Liver (tissue), 3 donors: ENCODE measurements at regions not wholly inside any gene's neighbourhood (a gene's known extent, or its start where the extent isn't known, plus 50 kb on each side); places are given as distances from the start of the nearest gene placed in this dataset.

Experiments used
- ATF3 ChIP-seq: IDR thresholded peaks from 2 replicates; pipeline ENCODE4 v1.6.1; 2016; ENCODE audit warnings: antibody characterized with exemption
- CTCF ChIP-seq: fragments of 150-350 bp; IDR thresholded peaks from 2 replicates; pipeline ENCODE4 v1.5.1; 2017; ENCODE audit warnings: improper control_type of control experiment, low read depth, low read length; ENCODE audit not compliant: missing input control
- EGR1 ChIP-seq, 2 donors: IDR thresholded peaks; 2 replicates each; pipeline ENCODE4 v1.6.1; 2016 to 2018; ENCODE audit warnings: antibody characterized with exemption in 2 of 2, low read depth in 2 of 2
- GABPA ChIP-seq, 2 donors: IDR thresholded peaks in 1 of 2; conservative IDR thresholded peaks in 1 of 2; 2 replicates each; pipeline ENCODE4 v1.6.1; 2016; ENCODE audit warnings: antibody characterized with exemption in 2 of 2, mild to moderate bottlenecking in 1 of 2, moderate library complexity in 1 of 2
- HNF4G ChIP-seq: IDR thresholded peaks from 2 replicates; pipeline ENCODE4 v1.6.1; 2016; ENCODE audit warnings: antibody characterized with exemption
- JUND ChIP-seq, 2 donors: IDR thresholded peaks; 2 replicates each; pipeline ENCODE4 v1.6.1; 2016; ENCODE audit warnings: antibody characterized with exemption in 2 of 2
- MAX ChIP-seq: IDR thresholded peaks from 2 replicates; pipeline ENCODE4 v1.6.1; 2016; ENCODE audit warnings: antibody characterized with exemption
- NR2F2 ChIP-seq: IDR thresholded peaks from 2 replicates; pipeline ENCODE4 v1.6.1; 2016; ENCODE audit warnings: antibody characterized with exemption
- RAD21 ChIP-seq, 2 donors: IDR thresholded peaks; 2 replicates each; pipeline ENCODE4 v1.6.1; 2016; ENCODE audit warnings: antibody characterized with exemption in 2 of 2, mild to moderate bottlenecking in 2 of 2
- REST ChIP-seq: IDR thresholded peaks from 2 replicates; pipeline ENCODE4 v1.6.1; 2016; ENCODE audit warnings: antibody characterized with exemption, mild to moderate bottlenecking
- TAF1 ChIP-seq: conservative IDR thresholded peaks from 2 replicates; pipeline ENCODE4 v1.6.1; 2016; ENCODE audit warnings: antibody characterized with exemption, mild to moderate bottlenecking
- YY1 ChIP-seq: IDR thresholded peaks from 2 replicates; pipeline ENCODE4 v1.6.1; 2016; ENCODE audit warnings: antibody characterized with exemption, mild to moderate bottlenecking
- ZBTB33 ChIP-seq: IDR thresholded peaks from 2 replicates; pipeline ENCODE4 v1.6.1; 2016; ENCODE audit warnings: antibody characterized with exemption
- donor health status: healthy.
- donor health status: healthy.

GRCh38 chr11:11788063-11788710, 53.6 kb upstream of the USP47 start:
- TF ChIP-seq CTCF (no peak), MAX (no peak), GABPA (IDR thresholded peaks at IDR 0.05 in 1 of 2, conservative IDR thresholded peaks at IDR 0.05 in 1 of 2) (no peak), YY1 (no peak), ZBTB33 (no peak), HNF4G (no peak), RAD21 (IDR thresholded peaks at IDR 0.05) (no peak), EGR1 (IDR thresholded peaks at IDR 0.05; ENCODE audit: low read depth in 2 of 2) (no peak), TAF1 (no peak), ATF3 (no peak), REST (no peak), JUND (IDR thresholded peaks at IDR 0.05) (no peak), NR2F2 (no peak)
